ENCODE measurements at regions not wholly inside any gene's neighbourhood (a gene's known extent, or its start where the extent isn't known, plus 50 kb on each side); places are given as distances from the start of the nearest gene placed in this dataset.

DNA sequence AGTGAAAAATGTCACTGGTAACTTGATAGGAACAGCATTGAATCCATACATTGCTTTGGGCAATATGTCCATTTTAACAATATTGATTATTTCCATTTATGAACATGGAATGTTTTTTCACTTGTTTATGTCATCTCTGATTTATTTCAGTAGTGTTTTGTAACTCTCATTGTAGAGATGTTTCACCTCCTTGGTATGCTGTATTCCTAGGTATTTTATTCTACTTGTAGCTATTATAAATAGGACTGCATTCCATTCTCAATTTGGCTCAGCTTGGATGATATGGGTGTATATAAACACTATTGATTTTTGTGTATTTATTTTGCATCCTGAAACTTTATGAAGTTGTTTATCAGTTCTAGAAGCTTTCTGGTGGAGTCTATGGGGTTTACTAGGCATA lies 730.3 kb downstream of the DOK5 start:
- no peak for DNase-seq (ENCODE audit: low spot score)
- Histone ChIP-seq H3K4me1 (ENCODE audit: insufficient read depth) (no peaks in the 10 kb centered on the region), H3K4me3 (no peak overlapping the region), H3K79me2 (replicated peaks; ENCODE audit: insufficient read depth) (no peaks in the 10 kb centered on the region), H4K20me1 (replicated peaks; ENCODE audit: insufficient read depth) (no peaks in the 10 kb centered on the region), H3K27ac (ENCODE audit: low read depth) (no peak overlapping the region), H3F3A (replicated peaks; ENCODE audit: low read depth) (no peaks in the 10 kb centered on the region), H2AFZ (no peak overlapping the region), H3K4me2 (no peak overlapping the region), H3K36me3 (ENCODE audit: insufficient read depth) (peaks cover 8% of the 10 kb centered on the region), H3K27me3 (ENCODE audit: insufficient read depth) (no peaks in the 10 kb centered on the region), H3K9me2 (ENCODE audit: insufficient read depth) (no peaks in the 10 kb centered on the region)
- Mint-ChIP-seq H3K36me3 (ENCODE audit: low read depth) (peaks cover 18% of the 10 kb centered on the region; the same call in 2 of the 3 replicates), H3K27ac (no peak overlapping the region), H3K27me3 (ENCODE audit: insufficient read depth, low read depth, poor library complexity) (peaks cover 2% of the 10 kb centered on the region), H3K4me3 (no peak overlapping the region), H3K4me1 (no peaks in the 10 kb centered on the region), H3K9me3 (peaks cover 94% of the 10 kb centered on the region)
- TF ChIP-seq NANOG (IDR thresholded peaks at IDR 0.05; ENCODE audit: borderline replicate concordance) = no peak
- no peak for ATAC-seq

- Mint-ChIP-seq H3K27ac (no peak overlapping the region), H3K36me3 (ENCODE audit: low read depth) (peaks cover 28% of the 10 kb centered on the region), H3K9me3 (peaks cover 83% of the 10 kb centered on the region), H3K4me3 (no peak overlapping the region), H3K27me3 (ENCODE audit: insufficient read depth, low read depth, poor library complexity) (peaks cover under 1% of the 10 kb centered on the region), H3K4me1 (no peaks in the 10 kb centered on the region)
- Histone ChIP-seq H3K27ac (ENCODE audit: low read depth) (no peak overlapping the region), H3K27me3 (ENCODE audit: insufficient read depth) (no peaks in the 10 kb centered on the region), H3F3A (replicated peaks; ENCODE audit: low read depth) (no peaks in the 10 kb centered on the region), H2AFZ (no peak overlapping the region), H4K20me1 (replicated peaks; ENCODE audit: insufficient read depth) (no peaks in the 10 kb centered on the region), H3K4me3 (no peak overlapping the region), H3K36me3 (ENCODE audit: insufficient read depth) (peaks cover 7% of the 10 kb centered on the region), H3K79me2 (replicated peaks; ENCODE audit: insufficient read depth) (no peaks in the 10 kb centered on the region), H3K4me2 (no peak overlapping the region), H3K9me2 (ENCODE audit: insufficient read depth) (no peaks in the 10 kb centered on the region), H3K4me1 (ENCODE audit: insufficient read depth) (no peaks in the 10 kb centered on the region)
- DNase-seq (ENCODE audit: low spot score) (no peak), ATAC-seq (no peak)
- TF ChIP-seq ZNF331 (CRISPR knock-in tag; IDR thresholded peaks at IDR 0.05; ENCODE audit: low read depth) = no peak
- no peak for TF ChIP-seq CREB1 (CRISPR knock-in tag; IDR thresholded peaks at IDR 0.05; ENCODE audit: low read depth)
- no peak for TF ChIP-seq ZNF114 (CRISPR knock-in tag; IDR thresholded peaks at IDR 0.05)
- no peak for TF ChIP-seq ETS1 (IDR thresholded peaks at IDR 0.05)
- no peak for TF ChIP-seq ZNF462 (CRISPR knock-in tag; IDR thresholded peaks at IDR 0.05)
- TF ChIP-seq POLR2AphosphoS5 (IDR thresholded peaks at IDR 0.05; ENCODE audit: low read depth) = no peak
- TF ChIP-seq JUNB (IDR thresholded peaks at IDR 0.05; ENCODE audit: unreplicated experiment) = no peak
- no peak for TF ChIP-seq STAT1 (IDR thresholded peaks at IDR 0.05; ENCODE audit: unreplicated experiment)
Observed at GRCh38 chr20:55200317-55200716, 724.9 kb downstream of the DOK5 start.

All from GM23338 (cell line).